MG63 (cell line): ENCODE measurements at regions not wholly inside any gene's neighbourhood (a gene's known extent, or its start where the extent isn't known, plus 50 kb on each side); places are given as distances from the start of the nearest gene placed in this dataset.
"Not testable (repeated sequence)": the region's sequence is repeated elsewhere in the genome, so short reads cannot be mapped to it uniquely, and the experiment has no call there.

ENCODE experiments used
- DNase-seq: peaks from one replicate; pipeline ENCODE4 v3.0.0-alpha.2; 2020
- H3K27me3 ChIP-seq: fragments of 250-450 bp; sonication (Bioruptor Pico); 2 replicates; pipeline ENCODE4 v1.5.1; 2020; ENCODE audit warnings: mild to moderate bottlenecking, moderate library complexity
- H3K36me3 ChIP-seq: fragments of 250-450 bp; sonication (Bioruptor Pico); 2 replicates; pipeline ENCODE4 v1.5.1; 2020; ENCODE audit warnings: mild to moderate bottlenecking, moderate library complexity
- H3K4me3 ChIP-seq: fragments of 250-450 bp; sonication (Bioruptor Pico); 2 replicates; pipeline ENCODE4 v1.5.1; 2020; ENCODE audit warnings: mild to moderate bottlenecking, moderate library complexity
- H3K9me3 ChIP-seq: fragments of 250-450 bp; sonication (Bioruptor Pico); 2 replicates; pipeline ENCODE4 v1.5.1; 2020; ENCODE audit warnings: mild to moderate bottlenecking, moderate library complexity

- no peak overlapping the region for H3K4me3 ChIP-seq
- no peak for DNase-seq
- no peaks in the 10 kb centered on the region for H3K36me3 ChIP-seq
Measured at GRCh38 chr3:84307339-84307738, 651.5 kb upstream of the CADM2 start.

GRCh38 chr3:84308379-84308778, 650.4 kb upstream of the CADM2 start:
- Histone ChIP-seq H3K4me3 (no peak overlapping the region), H3K27me3 (no peaks in the 10 kb centered on the region), H3K36me3 (no peaks in the 10 kb centered on the region), H3K9me3 (no peaks in the 10 kb centered on the region)
- DNase-seq, result no peak

More at GRCh38 chr3:84307339-84307738, 651.5 kb upstream of the CADM2 start:
- H3K27me3 ChIP-seq, result no peaks in the 10 kb centered on the region
- no peaks in the 10 kb centered on the region for H3K9me3 ChIP-seq

- H3K4me3 ChIP-seq, result no peak overlapping the region
Measured at GRCh38 chr3:84318273-84318809, 640.4 kb upstream of the CADM2 start.

GRCh38 chr3:84365563-84366278, 593.1 kb upstream of the CADM2 start:
- DNase-seq, H3K4me3 ChIP-seq, H3K9me3 ChIP-seq, H3K36me3 ChIP-seq, H3K27me3 ChIP-seq: not testable (repeated sequence)

More at GRCh38 chr3:84318273-84318809, 640.4 kb upstream of the CADM2 start:
- no peak for DNase-seq
- Histone ChIP-seq H3K36me3 (no peaks in the 10 kb centered on the region), H3K9me3 (no peaks in the 10 kb centered on the region), H3K27me3 (no peaks in the 10 kb centered on the region)
